ENCODE measurements at regions not wholly inside any gene's neighbourhood (a gene's known extent, or its start where the extent isn't known, plus 50 kb on each side); places are given as distances from the start of the nearest gene placed in this dataset.
"Not testable (repeated sequence)": the region's sequence is repeated elsewhere in the genome, so short reads cannot be mapped to it uniquely, and the experiment has no call there.

DNA sequence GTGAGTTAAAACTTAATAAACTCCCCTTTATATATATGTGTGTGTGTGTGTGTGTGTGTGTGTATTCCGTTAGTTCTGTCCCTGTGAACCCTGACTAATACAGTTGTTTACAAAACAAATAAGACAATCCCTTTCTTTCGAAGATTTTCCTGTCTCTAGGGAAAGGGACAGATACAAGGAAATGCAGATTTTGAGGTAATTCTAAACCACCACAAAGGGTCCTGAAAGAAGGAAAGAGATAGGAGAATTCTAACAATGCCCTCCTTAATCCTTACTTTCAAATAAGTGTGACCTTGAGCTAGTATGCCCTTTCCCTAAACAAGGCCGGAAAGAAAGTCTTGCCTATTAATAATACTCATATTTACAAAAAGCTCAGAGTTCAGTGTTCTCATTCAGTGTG is 164.8 kb upstream of the COL11A1 start:
- H3K9me3 ChIP-seq (ENCODE audit: insufficient read depth, low read depth, low read length), result no peaks in the 10 kb centered on the region
- no peak overlapping the region for H3K27ac ChIP-seq (ENCODE audit: low read length)
- no peak overlapping the region for H3K4me3 ChIP-seq (ENCODE audit: low read length)
- H3K27me3 ChIP-seq (ENCODE audit: insufficient read depth, low read length), result no peaks in the 10 kb centered on the region
- H3K4me1 ChIP-seq (ENCODE audit: insufficient read depth, low read length), result no peaks in the 10 kb centered on the region
- H3K9ac ChIP-seq (ENCODE audit: low read depth, low read length), result no peak overlapping the region
- H3K36me3 ChIP-seq (ENCODE audit: insufficient read depth, low read depth, low read length), result no peaks in the 10 kb centered on the region

- not testable (repeated sequence) for H3K36me3 ChIP-seq (ENCODE audit: insufficient read depth, low read depth, low read length); H3K4me1 ChIP-seq (ENCODE audit: insufficient read depth, low read length); H3K27me3 ChIP-seq (ENCODE audit: insufficient read depth, low read length); H3K9me3 ChIP-seq (ENCODE audit: insufficient read depth, low read depth, low read length); H3K9ac ChIP-seq (ENCODE audit: low read depth, low read length); H3K4me3 ChIP-seq (ENCODE audit: low read length); H3K27ac ChIP-seq (ENCODE audit: low read length)
Measured at GRCh38 chr1:103271471-103271870, 163.1 kb upstream of the COL11A1 start.

DNA sequence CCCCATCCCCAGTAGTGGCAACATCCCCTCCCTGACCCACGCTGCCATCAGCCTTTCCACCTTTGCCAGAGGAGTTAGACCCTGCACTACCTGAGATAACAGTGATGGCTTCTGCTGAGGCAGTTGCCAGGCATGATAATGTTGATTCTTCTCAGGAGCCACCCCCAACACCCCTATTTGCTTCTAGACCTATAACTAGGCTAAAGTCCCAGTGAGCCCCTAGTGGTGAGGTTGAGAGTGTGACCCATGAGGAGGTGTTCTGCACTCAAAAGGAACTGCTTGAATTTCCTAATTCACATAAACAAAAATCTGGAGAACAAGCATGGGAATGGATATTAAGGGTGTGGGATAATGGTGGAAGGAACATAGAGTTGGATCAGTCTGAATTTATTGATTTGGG is 159.6 kb upstream of the COL11A1 start:
- H3K36me3 ChIP-seq (ENCODE audit: insufficient read depth, low read depth, low read length), result no peaks in the 10 kb centered on the region

DNA sequence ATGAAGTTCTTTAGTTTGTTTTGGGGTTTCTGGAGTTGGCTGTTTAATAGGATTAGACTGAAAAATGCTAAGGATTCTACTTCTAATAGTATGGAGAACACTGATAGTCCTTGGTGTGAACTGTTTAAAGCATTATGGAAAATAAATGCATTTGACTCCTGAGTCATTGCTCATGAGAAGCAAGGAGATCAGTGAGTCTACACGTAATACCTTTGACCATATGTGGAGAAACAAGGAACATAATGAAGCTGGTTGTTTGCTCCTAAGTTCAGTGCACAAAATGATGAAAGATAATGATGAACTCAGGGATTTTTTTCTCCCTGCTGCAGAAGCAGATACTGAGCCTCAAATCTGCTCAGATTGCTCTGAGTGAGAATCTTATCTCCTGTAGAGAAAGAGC is 158.9 kb upstream of the COL11A1 start:
- Histone ChIP-seq H3K9ac (ENCODE audit: low read depth, low read length) (no peak overlapping the region), H3K27ac (ENCODE audit: low read length) (no peak overlapping the region), H3K36me3 (ENCODE audit: insufficient read depth, low read depth, low read length) (no peaks in the 10 kb centered on the region), H3K4me1 (ENCODE audit: insufficient read depth, low read length) (no peaks in the 10 kb centered on the region), H3K4me3 (ENCODE audit: low read length) (no peak overlapping the region), H3K9me3 (ENCODE audit: insufficient read depth, low read depth, low read length) (no peaks in the 10 kb centered on the region), H3K27me3 (ENCODE audit: insufficient read depth, low read length) (no peaks in the 10 kb centered on the region)

More for the DNA sequence above, 159.6 kb upstream of the COL11A1 start:
- H3K27ac ChIP-seq (ENCODE audit: low read length), result no peak overlapping the region
- no peaks in the 10 kb centered on the region for H3K27me3 ChIP-seq (ENCODE audit: insufficient read depth, low read length)
- no peak overlapping the region for H3K9ac ChIP-seq (ENCODE audit: low read depth, low read length)
- no peaks in the 10 kb centered on the region for H3K4me1 ChIP-seq (ENCODE audit: insufficient read depth, low read length)
- no peak overlapping the region for H3K4me3 ChIP-seq (ENCODE audit: low read length)
- H3K9me3 ChIP-seq (ENCODE audit: insufficient read depth, low read depth, low read length), result no peaks in the 10 kb centered on the region

DNA sequence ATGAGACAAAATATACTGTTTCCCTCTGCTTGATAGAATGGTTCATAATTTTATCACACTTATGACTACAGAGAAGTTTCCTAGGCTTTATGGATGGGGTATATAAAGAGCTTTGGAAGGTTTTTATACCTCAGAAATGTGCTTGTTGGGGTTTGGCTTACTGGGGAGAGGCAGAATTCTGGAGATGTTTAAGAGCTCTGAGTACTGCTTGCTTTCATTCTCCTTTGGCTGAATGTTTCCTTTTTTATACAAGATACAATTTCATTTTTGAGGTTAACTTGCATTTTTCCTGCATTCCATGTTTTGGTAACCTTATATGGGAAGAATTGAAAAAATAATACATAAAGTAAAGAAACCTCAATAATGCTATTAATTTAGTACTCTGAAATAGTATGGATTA is 157.7 kb upstream of the COL11A1 start:
- Histone ChIP-seq H3K4me1 (ENCODE audit: insufficient read depth, low read length) (no peaks in the 10 kb centered on the region), H3K4me3 (ENCODE audit: low read length) (no peak overlapping the region), H3K27ac (ENCODE audit: low read length) (no peak overlapping the region), H3K9me3 (ENCODE audit: insufficient read depth, low read depth, low read length) (no peaks in the 10 kb centered on the region), H3K27me3 (ENCODE audit: insufficient read depth, low read length) (no peaks in the 10 kb centered on the region), H3K36me3 (ENCODE audit: insufficient read depth, low read depth, low read length) (no peaks in the 10 kb centered on the region), H3K9ac (ENCODE audit: low read depth, low read length) (no peak overlapping the region)

DNA sequence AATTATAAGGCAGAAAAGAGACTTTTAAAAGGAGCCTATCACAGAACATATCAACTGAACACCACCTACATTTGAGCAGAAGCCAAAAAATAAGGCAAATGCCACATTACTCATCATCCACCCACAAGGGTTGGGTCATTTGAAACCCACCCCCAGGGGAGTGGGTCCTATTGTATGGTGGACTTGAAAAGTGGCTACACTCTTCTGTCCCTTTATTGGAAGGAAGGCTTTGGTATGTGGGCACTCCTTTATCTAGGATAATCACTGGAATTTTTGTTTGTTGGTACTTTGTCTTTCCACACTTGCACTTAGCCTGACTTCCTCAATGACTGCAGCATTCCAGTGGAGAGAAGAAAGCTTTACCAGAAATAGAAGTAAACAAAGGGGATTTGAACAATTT is 157.2 kb upstream of the COL11A1 start:
- Histone ChIP-seq H3K27me3 (ENCODE audit: insufficient read depth, low read length) (no peaks in the 10 kb centered on the region), H3K27ac (ENCODE audit: low read length) (no peak overlapping the region), H3K9ac (ENCODE audit: low read depth, low read length) (no peak overlapping the region), H3K36me3 (ENCODE audit: insufficient read depth, low read depth, low read length) (no peaks in the 10 kb centered on the region), H3K9me3 (ENCODE audit: insufficient read depth, low read depth, low read length) (no peaks in the 10 kb centered on the region), H3K4me1 (ENCODE audit: insufficient read depth, low read length) (no peaks in the 10 kb centered on the region), H3K4me3 (ENCODE audit: low read length) (no peak overlapping the region)

DNA sequence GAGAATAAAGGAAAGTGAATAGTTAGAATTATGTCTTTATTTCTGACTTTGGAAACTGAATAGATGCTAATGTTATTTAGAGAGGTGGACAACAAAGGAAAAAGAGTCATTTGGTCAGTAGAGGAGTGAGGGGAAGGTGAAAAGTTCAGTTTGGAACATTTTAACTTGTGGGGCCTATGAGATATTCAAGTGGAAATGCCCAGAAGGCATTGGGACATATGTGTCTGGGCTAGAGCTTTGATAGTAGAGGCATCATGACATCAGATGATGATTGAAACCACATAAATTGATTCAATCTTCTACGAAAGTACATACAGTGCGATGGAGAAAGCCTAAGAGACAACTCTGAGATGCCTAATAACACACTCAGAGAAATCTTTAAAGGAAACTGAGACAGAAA is 151.7 kb upstream of the COL11A1 start:
- Histone ChIP-seq H3K4me1 (ENCODE audit: insufficient read depth, low read length) (no peaks in the 10 kb centered on the region), H3K36me3 (ENCODE audit: insufficient read depth, low read depth, low read length) (no peaks in the 10 kb centered on the region), H3K9me3 (ENCODE audit: insufficient read depth, low read depth, low read length) (no peaks in the 10 kb centered on the region), H3K9ac (ENCODE audit: low read depth, low read length) (no peak overlapping the region), H3K27ac (ENCODE audit: low read length) (no peak overlapping the region), H3K4me3 (ENCODE audit: low read length) (no peak overlapping the region), H3K27me3 (ENCODE audit: insufficient read depth, low read length) (no peaks in the 10 kb centered on the region)

DNA sequence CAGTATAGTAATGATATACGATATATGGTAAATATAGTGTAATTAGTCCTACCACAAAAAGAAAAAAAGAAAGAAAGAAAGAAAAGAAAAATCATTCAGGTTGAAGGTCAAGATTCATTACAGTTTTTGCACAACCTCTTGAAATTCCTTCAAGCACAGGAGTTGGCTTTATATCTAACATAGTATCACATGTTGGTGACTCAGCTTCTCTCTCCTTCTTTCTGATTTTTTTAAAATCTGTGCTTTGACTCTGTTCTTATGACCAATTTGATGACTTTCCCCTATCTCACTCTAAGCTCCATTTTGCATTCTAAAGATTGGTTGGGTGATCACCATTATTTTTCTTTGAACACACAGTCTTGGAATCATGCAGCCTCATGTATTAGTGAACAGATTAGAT is 148.2 kb upstream of the COL11A1 start:
- Histone ChIP-seq H3K27ac (ENCODE audit: low read length) (no peak overlapping the region), H3K4me3 (ENCODE audit: low read length) (no peak overlapping the region), H3K4me1 (ENCODE audit: insufficient read depth, low read length) (peaks cover 2% of the 10 kb centered on the region; the same call in 1 of the 2 replicates), H3K9ac (ENCODE audit: low read depth, low read length) (no peak overlapping the region), H3K27me3 (ENCODE audit: insufficient read depth, low read length) (no peaks in the 10 kb centered on the region), H3K9me3 (ENCODE audit: insufficient read depth, low read depth, low read length) (no peaks in the 10 kb centered on the region), H3K36me3 (ENCODE audit: insufficient read depth, low read depth, low read length) (no peaks in the 10 kb centered on the region)

GRCh38 chr1:103254691-103255090 is 146.4 kb upstream of the COL11A1 start:
- H3K27me3 ChIP-seq (ENCODE audit: insufficient read depth, low read length), result no peaks in the 10 kb centered on the region
- H3K9me3 ChIP-seq (ENCODE audit: insufficient read depth, low read depth, low read length), result no peaks in the 10 kb centered on the region
- no peak overlapping the region for H3K4me3 ChIP-seq (ENCODE audit: low read length)
- no peak overlapping the region for H3K9ac ChIP-seq (ENCODE audit: low read depth, low read length)
- peaks cover 15% of the 10 kb centered on the region for H3K4me1 ChIP-seq (ENCODE audit: insufficient read depth, low read length)
- no peak overlapping the region for H3K27ac ChIP-seq (ENCODE audit: low read length)
- H3K36me3 ChIP-seq (ENCODE audit: insufficient read depth, low read depth, low read length), result no peaks in the 10 kb centered on the region

- no peaks in the 10 kb centered on the region for H3K36me3 ChIP-seq (ENCODE audit: insufficient read depth, low read depth, low read length)
- H3K27me3 ChIP-seq (ENCODE audit: insufficient read depth, low read length), result no peaks in the 10 kb centered on the region
- peaks cover 21% of the 10 kb centered on the region for H3K4me1 ChIP-seq (ENCODE audit: insufficient read depth, low read length)
- peak overlapping the region; percentile 26; the same call in 1 of the 2 replicates for H3K9ac ChIP-seq (ENCODE audit: low read depth, low read length)
- H3K9me3 ChIP-seq (ENCODE audit: insufficient read depth, low read depth, low read length), result no peaks in the 10 kb centered on the region
- H3K4me3 ChIP-seq (ENCODE audit: low read length), result peak overlapping the region; percentile 27; the same call in 1 of the 2 replicates
- H3K27ac ChIP-seq (ENCODE audit: low read length), result peak overlapping the region; percentile 57
Measured at GRCh38 chr1:103250441-103250861, 142.1 kb upstream of the COL11A1 start.

DNA sequence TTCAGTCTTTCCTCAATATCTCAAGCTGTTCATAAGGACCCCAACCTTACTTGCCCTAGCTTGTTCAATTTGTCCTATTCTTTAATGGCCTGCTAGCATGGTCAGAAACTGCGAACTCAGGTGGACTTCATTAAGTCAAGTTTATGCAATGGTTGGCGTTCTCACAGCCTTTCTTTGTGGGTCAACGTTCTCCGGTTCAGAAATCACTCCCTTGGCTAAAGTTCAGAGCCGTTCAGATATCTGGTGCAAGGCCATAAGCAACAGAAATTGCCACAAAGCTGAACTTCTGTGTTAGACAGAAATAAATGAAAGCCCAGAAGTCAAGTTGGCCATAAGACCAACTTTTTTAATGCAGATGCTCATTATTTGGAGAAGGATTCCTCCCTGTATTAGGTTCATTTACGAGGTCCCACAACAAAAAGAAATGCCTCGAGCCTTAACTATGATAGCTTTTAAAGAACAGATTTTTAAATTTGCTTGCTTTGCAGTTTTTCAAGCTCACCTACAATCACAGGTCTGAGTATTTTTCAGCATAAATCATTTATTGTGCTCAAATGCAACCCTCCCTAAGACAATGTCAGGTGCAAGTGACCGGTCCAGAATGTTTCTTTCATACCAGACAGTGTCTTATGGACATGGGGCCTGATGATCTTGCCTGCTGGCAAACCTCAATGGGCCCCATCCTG is 140.2 kb upstream of the COL11A1 start:
- H3K9me3 ChIP-seq (ENCODE audit: insufficient read depth, low read depth, low read length), result no peaks in the 10 kb centered on the region
- no peaks in the 10 kb centered on the region for H3K36me3 ChIP-seq (ENCODE audit: insufficient read depth, low read depth, low read length)
- no peak overlapping the region for H3K27ac ChIP-seq (ENCODE audit: low read length)
- H3K4me1 ChIP-seq (ENCODE audit: insufficient read depth, low read length), result peaks cover 21% of the 10 kb centered on the region
- no peaks in the 10 kb centered on the region for H3K27me3 ChIP-seq (ENCODE audit: insufficient read depth, low read length)
- no peak overlapping the region for H3K9ac ChIP-seq (ENCODE audit: low read depth, low read length)
- no peak overlapping the region for H3K4me3 ChIP-seq (ENCODE audit: low read length)

- Histone ChIP-seq H3K9ac (ENCODE audit: low read depth, low read length) (no peak overlapping the region), H3K27me3 (ENCODE audit: insufficient read depth, low read length) (no peaks in the 10 kb centered on the region), H3K36me3 (ENCODE audit: insufficient read depth, low read depth, low read length) (no peaks in the 10 kb centered on the region), H3K4me1 (ENCODE audit: insufficient read depth, low read length) (peaks cover 21% of the 10 kb centered on the region), H3K4me3 (ENCODE audit: low read length) (no peak overlapping the region), H3K9me3 (ENCODE audit: insufficient read depth, low read depth, low read length) (no peaks in the 10 kb centered on the region), H3K27ac (ENCODE audit: low read length) (no peak overlapping the region)
Measured at GRCh38 chr1:103247517-103247916, 139.2 kb upstream of the COL11A1 start.

Measured in iPS-20b (cell line).